GM18502 (cell line): ENCODE measurements at regions not wholly inside any gene's neighbourhood (a gene's known extent, or its start where the extent isn't known, plus 50 kb on each side); places are given as distances from the start of the nearest gene placed in this dataset.

ENCODE experiments used
- ATAC-seq: cut with Tn5 transposase; IDR thresholded peaks from one replicate; pipeline ENCODE4 v1.9.1; 2021; ENCODE audit warnings: mild to moderate bottlenecking; ENCODE audit not compliant: unreplicated experiment, poor library complexity

DNA sequence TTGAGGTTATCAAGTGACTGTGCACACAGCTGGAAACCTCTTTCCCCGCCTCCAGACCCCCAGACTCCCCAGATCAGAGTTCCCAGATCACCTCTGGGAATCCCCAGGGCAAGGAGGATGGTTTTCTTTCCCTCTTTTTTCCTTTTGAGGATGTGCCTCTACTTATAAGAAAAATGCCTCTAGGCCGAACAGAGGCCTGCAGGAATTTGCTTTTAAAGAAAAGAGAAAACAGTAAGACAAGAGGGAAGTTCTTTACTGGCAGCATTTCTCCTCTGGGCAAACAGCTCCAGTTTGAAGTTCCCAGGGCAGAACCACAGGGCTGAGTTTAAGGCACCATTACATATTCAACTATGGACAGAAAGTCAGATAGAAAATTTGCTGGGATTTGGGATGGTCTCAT is 837.9 kb upstream of the LCORL start:
- ATAC-seq, result no peak

DNA sequence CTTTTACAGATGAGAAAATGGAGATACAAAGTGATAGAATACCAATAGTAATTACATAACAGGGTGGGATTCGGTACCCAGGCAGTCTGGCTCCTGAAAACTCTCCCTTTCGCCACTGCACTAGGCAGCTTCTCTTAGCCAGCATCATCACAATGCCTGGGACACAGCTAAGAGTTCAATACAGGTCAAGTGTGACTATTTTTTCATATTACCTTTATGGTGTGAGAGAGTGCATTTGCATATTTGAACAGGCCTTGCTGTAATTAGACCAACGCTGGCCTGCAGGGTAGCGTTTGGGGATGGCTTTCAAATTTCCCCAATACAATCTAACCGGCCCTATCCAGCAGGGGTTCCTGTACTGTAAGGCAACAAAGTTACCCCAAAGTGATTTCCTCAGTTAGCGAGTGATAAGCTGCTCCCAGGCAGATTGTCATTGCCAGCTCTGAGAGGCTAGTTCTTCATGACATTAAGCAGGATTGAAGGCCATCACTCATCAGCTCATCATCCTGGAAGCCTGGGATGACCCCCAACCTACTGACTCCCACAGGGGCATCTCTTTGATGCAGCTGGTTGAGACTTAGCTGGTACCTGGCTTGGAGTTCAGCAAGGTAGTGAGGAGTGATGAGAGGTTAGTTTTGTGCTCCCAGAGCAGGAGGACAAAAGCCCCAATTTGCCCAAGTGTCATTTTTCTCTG is 836.8 kb upstream of the LCORL start:
- ATAC-seq, result no peak

DNA sequence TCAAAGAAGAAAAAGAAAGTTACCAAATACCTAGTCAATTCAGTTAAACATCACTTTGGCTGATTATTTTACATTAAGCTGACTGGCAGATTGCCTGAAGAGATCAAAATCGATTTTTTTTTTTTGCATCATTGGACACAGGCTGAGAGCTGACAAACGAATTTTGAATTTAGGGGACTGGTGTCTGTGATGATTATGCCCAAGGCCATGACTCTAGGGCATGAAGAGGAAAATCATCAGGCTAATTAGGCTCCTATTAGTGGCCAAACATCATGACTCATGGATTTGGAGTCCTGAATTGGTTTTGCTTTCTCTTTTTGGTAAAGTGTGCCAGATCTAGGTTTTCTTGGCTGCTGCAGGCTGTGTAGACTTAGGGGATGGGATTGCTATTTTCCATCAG is 829.3 kb upstream of the LCORL start:
- ATAC-seq, result no peak

DNA sequence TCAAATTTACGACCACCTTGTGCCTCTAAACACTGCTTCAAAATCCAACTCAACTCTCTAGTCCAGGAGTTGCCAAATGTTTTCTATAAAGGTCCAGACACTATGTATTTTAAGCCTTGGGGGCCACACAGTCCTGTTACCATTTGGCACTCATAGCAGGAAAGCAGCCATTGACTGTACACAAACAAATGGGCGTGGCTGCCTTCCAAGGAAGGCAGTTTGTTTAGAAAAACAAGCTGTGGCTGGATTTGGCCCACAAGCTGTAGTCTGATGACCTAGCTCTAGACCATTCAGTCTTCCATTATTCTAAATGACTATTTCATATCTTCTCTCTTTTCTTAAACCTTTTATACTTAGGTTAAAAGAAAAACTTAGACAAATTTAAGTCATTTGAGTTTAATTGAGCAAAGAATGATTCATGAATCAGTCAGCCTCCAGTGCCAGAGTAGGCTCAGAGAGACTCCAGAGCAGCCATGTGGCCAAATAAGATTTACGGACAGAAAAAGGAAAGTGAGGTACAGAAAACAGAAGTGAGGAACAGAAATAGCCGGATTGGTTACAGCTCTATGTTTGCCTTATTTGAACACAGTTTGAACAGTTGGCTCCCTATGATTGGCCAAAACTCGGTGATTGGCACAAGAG is 825.8 kb upstream of the LCORL start:
- no peak for ATAC-seq

DNA sequence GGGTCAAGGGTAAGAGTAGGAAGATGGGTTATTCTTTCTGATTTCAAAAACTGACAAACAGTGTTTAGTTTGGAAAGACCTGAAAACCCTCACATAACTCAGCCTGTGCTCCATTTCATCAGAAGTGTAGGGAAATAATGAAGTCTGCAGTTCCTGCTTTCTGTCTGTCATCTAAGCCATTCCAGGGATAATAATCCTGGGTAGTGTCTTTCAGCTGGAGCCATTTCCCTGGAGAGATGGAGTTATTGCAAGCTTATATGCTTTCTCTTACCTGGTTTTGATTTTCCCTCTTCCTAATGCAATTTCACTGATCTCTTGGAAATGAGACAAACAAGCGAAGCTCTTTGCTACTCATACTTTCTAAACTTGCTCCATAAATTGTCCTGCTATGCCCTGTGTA is 824.8 kb upstream of the LCORL start:
- no peak for ATAC-seq

- no peak for ATAC-seq
These were observed 823.2 kb upstream of the LCORL start for GRCh38 chr4:18844726-18845125.

- ATAC-seq, result no peak
These were observed 820.9 kb upstream of the LCORL start for GRCh38 chr4:18842431-18842830.

DNA sequence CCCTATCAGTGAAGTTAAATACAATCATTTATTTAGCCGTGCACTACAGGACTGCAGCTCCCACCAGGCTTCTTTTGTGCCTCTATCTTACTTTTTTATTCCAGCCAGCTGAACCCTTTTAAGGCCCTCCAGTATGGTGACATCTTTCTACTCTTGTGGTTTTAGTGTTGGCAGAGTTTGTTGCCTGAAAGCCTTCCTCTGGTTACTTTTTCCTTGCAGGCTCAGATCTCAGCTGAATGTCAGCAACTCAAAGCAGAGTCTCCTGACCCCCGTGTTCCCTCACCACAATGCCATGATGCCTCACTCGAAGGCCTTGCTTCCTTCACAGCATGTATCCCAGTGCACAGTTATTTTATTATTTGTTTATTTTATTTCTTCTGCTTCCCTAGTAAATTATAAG is 818.9 kb upstream of the LCORL start:
- no peak for ATAC-seq

GRCh38 chr4:18816228-18816895 is 794.8 kb upstream of the LCORL start:
- no peak for ATAC-seq

DNA sequence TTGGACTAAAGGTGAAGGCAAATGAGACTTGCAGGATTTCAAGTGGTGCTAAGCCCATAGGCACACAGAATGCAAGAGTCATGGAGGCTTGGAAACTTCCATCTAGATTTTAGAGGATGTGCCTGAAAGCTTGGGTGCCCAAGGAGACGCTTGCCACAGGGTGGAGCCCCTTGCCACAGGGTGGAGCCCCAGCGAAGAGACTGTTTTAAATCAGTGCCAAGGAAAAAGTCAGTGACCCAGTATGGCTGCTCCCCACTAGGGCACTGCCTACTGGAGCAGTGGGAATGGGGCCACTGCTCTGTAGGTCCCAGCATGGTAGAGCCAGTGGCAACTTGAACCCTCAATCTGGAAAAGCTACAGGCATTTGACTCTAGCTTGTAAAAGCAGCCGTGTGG is 794.2 kb upstream of the LCORL start:
- no peak for ATAC-seq

GRCh38 chr4:18815081-18815778 is 793.7 kb upstream of the LCORL start:
- ATAC-seq, result no peak

- no peak for ATAC-seq
These were observed 792.2 kb upstream of the LCORL start for GRCh38 chr4:18813771-18814170.

GRCh38 chr4:18813055-18813454 is 791.5 kb upstream of the LCORL start:
- ATAC-seq, result no peak

- ATAC-seq, result no peak
These were observed 782.2 kb upstream of the LCORL start for GRCh38 chr4:18803781-18804180.

DNA sequence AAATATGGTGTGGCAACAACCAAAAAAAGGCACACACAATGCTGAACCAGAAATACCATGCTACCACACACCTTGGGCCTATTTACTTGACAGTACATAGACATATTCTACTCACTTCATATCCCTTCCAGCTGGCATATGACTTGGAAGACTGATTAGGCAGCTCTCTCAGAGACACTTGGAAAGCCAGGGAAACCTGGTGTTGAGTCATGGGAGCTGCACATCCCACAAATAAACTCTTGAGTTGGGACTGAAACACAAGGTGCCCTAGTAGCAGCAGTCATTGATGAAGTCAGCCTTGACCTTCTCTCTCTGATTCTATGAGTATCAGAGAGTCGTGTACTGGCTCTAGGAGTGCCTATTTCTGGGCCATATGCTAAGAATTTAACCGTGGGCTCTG is 776.6 kb upstream of the LCORL start:
- no peak for ATAC-seq

- no peak for ATAC-seq
These were observed 774.2 kb upstream of the LCORL start for GRCh38 chr4:18795794-18796193.

DNA sequence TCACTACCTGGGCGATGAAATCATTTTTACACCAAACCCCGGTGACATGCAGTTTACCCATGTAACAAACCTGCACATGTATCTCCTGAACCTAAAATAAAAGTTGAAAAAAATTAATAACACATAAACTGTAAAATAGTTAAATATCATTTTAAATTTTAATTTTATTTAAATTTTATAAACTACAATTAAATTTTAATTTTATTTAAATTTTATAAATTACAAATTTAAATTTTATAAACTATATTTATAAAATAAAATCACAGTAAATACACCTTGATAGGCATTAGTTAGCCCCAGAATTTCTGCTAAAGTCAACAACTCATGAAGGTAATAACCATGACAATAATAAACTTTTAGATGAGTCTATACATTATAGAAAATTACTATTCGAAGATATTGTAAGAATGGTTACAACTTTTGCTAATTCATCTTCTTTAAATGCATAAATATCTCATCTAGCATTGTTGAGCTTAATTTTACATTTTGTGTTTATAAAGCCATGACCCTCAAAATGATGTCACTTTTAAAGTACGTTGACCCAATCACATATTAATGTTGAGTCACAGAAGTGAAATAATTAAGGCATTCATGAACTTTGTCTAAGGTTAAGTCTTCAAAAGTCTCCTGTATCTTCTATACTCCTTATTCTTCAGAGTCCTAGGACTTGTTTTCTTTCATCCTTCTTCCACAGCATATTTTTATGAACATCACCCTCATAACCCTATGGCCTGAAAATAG is 755.8 kb upstream of the LCORL start:
- no peak for ATAC-seq

- ATAC-seq, result no peak
These were observed 746.4 kb upstream of the LCORL start for GRCh38 chr4:18767921-18768320.

GRCh38 chr4:18756671-18757070 is 735.1 kb upstream of the LCORL start:
- no peak for ATAC-seq

GRCh38 chr4:18754180-18754579 is 732.6 kb upstream of the LCORL start:
- ATAC-seq, result no peak

- ATAC-seq, result no peak
These were observed 729.5 kb upstream of the LCORL start for GRCh38 chr4:18751083-18751482.
